GM12872 (cell line): ENCODE measurements at regions not wholly inside any gene's neighbourhood (a gene's known extent, or its start where the extent isn't known, plus 50 kb on each side); places are given as distances from the start of the nearest gene placed in this dataset.

Experiments
- CTCF ChIP-seq: IDR thresholded peaks from 3 replicates; pipeline ENCODE4 v1.5.1; 2011; ENCODE audit warnings: low read depth, mild to moderate bottlenecking, low read length, moderate library complexity; ENCODE audit not compliant: insufficient read depth

GRCh38 chr6:132213191-132213590, 188.1 kb downstream of the MOXD1 start:
- TF ChIP-seq CTCF, result no peak

GRCh38 chr6:132210886-132211563, 190.2 kb downstream of the MOXD1 start:
- TF ChIP-seq CTCF, result no peak

GRCh38 chr6:132209351-132209750, 191.9 kb downstream of the MOXD1 start:
- no peak for TF ChIP-seq CTCF

- TF ChIP-seq CTCF, result no peak
Observed at GRCh38 chr6:132207991-132208390, 193.3 kb downstream of the MOXD1 start.

GRCh38 chr6:132205946-132206345, 195.3 kb downstream of the MOXD1 start:
- TF ChIP-seq CTCF, result no peak

- TF ChIP-seq CTCF, result no peak
Observed at GRCh38 chr6:132204591-132204990, 196.7 kb downstream of the MOXD1 start.

GRCh38 chr6:132202574-132202973, 198.7 kb downstream of the MOXD1 start:
- TF ChIP-seq CTCF, result no peak
